ENCODE measurements at regions not wholly inside any gene's neighbourhood (a gene's known extent, or its start where the extent isn't known, plus 50 kb on each side); places are given as distances from the start of the nearest gene placed in this dataset.

DNA sequence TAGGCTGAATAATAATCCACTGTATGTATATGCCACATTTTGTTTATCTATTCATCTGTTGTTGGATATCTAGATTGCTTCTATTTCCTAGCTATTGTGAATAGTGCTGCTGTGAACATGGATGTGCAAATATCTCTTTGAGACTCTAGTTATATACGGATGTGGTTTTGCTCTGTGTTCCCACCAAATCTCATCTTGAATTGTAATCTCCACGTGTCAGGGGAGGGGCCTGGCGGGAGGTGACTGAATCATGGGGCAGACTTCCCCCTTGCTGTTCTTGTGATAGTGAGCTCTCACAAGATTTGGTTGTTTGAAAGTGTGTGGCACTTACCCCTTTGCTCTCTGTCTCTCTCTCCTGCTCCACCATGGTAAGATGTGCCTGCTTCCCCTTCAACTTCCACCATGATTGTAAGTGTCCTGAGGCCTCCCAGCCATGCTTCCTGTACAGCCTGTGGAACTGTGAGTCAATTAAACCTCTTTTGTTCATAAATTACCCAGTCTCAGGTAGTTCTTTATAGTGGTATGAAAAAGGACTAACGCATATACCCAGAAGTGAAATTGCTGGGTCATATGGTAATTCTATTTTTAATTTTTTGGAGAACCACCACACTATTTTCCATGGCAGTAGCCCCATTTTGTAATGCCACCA, 86.1 kb upstream of the UPP2 start:
- TF ChIP-seq CTCF (conservative IDR thresholded peaks at IDR 0.05; ENCODE audit: low read depth, low read length) = no peak
- TF ChIP-seq EZH2phosphoT487 (IDR thresholded peaks at IDR 0.05; ENCODE audit: borderline replicate concordance, low read length) = no peak
- no peak for TF ChIP-seq EZH2 (IDR thresholded peaks at IDR 0.05; ENCODE audit: low read length, unreplicated experiment)

Data from PC-3 (cell line).